GM12872 (cell line): ENCODE measurements at regions not wholly inside any gene's neighbourhood (a gene's known extent, or its start where the extent isn't known, plus 50 kb on each side); places are given as distances from the start of the nearest gene placed in this dataset.

Experiments used
- CTCF ChIP-seq: IDR thresholded peaks from 3 replicates; pipeline ENCODE4 v1.5.1; 2011; ENCODE audit warnings: low read depth, mild to moderate bottlenecking, low read length, moderate library complexity; ENCODE audit not compliant: insufficient read depth

- no peak for TF ChIP-seq CTCF
Observed at GRCh38 chr3:18079739-18080138, 337.3 kb upstream of the TBC1D5 start.

- no peak for TF ChIP-seq CTCF
Observed at GRCh38 chr3:18079062-18079461, 336.6 kb upstream of the TBC1D5 start.

- no peak for TF ChIP-seq CTCF
Observed at GRCh38 chr3:18077128-18077840, 334.9 kb upstream of the TBC1D5 start.

- no peak for TF ChIP-seq CTCF
Observed at GRCh38 chr3:18076301-18076700, 333.9 kb upstream of the TBC1D5 start.

- TF ChIP-seq CTCF = no peak
Observed at GRCh38 chr3:18075799-18076198, 333.4 kb upstream of the TBC1D5 start.

GRCh38 chr3:18071833-18072232, 329.4 kb upstream of the TBC1D5 start:
- no peak for TF ChIP-seq CTCF

GRCh38 chr3:18070944-18071343, 328.5 kb upstream of the TBC1D5 start:
- TF ChIP-seq CTCF = no peak

- TF ChIP-seq CTCF = no peak
Observed at GRCh38 chr3:18070231-18070630, 327.8 kb upstream of the TBC1D5 start.
